Neural crest cell (in vitro differentiated cells): ENCODE measurements at regions not wholly inside any gene's neighbourhood (a gene's known extent, or its start where the extent isn't known, plus 50 kb on each side); places are given as distances from the start of the nearest gene placed in this dataset.
"Not testable (repeated sequence)": the region's sequence is repeated elsewhere in the genome, so short reads cannot be mapped to it uniquely, and the experiment has no call there.

ENCODE experiments used
- DNase-seq: peaks from one replicate; pipeline ENCODE4 v3.0.0; 2021; ENCODE audit warnings: low read depth, mixed read lengths, low spot score
- H3K27ac Mint-ChIP-seq: one replicate; pipeline ENCODE4 v1.8.0; 2021; ENCODE audit warnings: mild to moderate bottlenecking, mixed read lengths; ENCODE audit not compliant: unreplicated experiment
- H3K27me3 Mint-ChIP-seq: 2 replicates; pipeline ENCODE4 v1.8.0; 2021; ENCODE audit warnings: low read depth, mild to moderate bottlenecking, mixed read lengths
- H3K36me3 Mint-ChIP-seq: 2 replicates; pipeline ENCODE4 v1.8.0; 2021; ENCODE audit warnings: low read depth, mild to moderate bottlenecking, mixed read lengths
- H3K4me1 Mint-ChIP-seq: 2 replicates; pipeline ENCODE4 v1.8.0; 2021; ENCODE audit warnings: mixed read lengths
- H3K4me3 Mint-ChIP-seq: one replicate; pipeline ENCODE4 v1.8.0; 2021; ENCODE audit warnings: mild to moderate bottlenecking, mixed read lengths
- H3K9me3 Mint-ChIP-seq: 2 replicates; pipeline ENCODE4 v1.8.0; 2021; ENCODE audit warnings: mixed read lengths

GRCh38 chr16:88161191-88161590, 210.0 kb downstream of the BANP start:
- H3K4me3 Mint-ChIP-seq, H3K27me3 Mint-ChIP-seq, H3K4me1 Mint-ChIP-seq, H3K27ac Mint-ChIP-seq, H3K9me3 Mint-ChIP-seq, DNase-seq, H3K36me3 Mint-ChIP-seq: not testable (repeated sequence)

GRCh38 chr16:88161623-88162275, 210.5 kb downstream of the BANP start:
- H3K9me3 Mint-ChIP-seq, H3K4me1 Mint-ChIP-seq, DNase-seq: not testable (repeated sequence)

GRCh38 chr16:88162778-88163177, 211.5 kb downstream of the BANP start:
- H3K4me1 Mint-ChIP-seq, H3K36me3 Mint-ChIP-seq, H3K4me3 Mint-ChIP-seq, H3K27ac Mint-ChIP-seq, H3K9me3 Mint-ChIP-seq, DNase-seq, H3K27me3 Mint-ChIP-seq: not testable (repeated sequence)

More at GRCh38 chr16:88161623-88162275, 210.5 kb downstream of the BANP start:
- not testable (repeated sequence) for H3K4me3 Mint-ChIP-seq, H3K27ac Mint-ChIP-seq, H3K36me3 Mint-ChIP-seq, H3K27me3 Mint-ChIP-seq

GRCh38 chr16:88164196-88165039, 213.2 kb downstream of the BANP start:
- not testable (repeated sequence) for H3K27ac Mint-ChIP-seq, H3K9me3 Mint-ChIP-seq, H3K4me3 Mint-ChIP-seq, H3K27me3 Mint-ChIP-seq, H3K36me3 Mint-ChIP-seq, DNase-seq, H3K4me1 Mint-ChIP-seq

- H3K27ac Mint-ChIP-seq, H3K9me3 Mint-ChIP-seq, DNase-seq, H3K4me1 Mint-ChIP-seq, H3K4me3 Mint-ChIP-seq, H3K27me3 Mint-ChIP-seq, H3K36me3 Mint-ChIP-seq: not testable (repeated sequence)
These were observed 213.9 kb downstream of the BANP start for GRCh38 chr16:88165040-88165544.

GRCh38 chr16:88165683-88166082, 214.4 kb downstream of the BANP start:
- DNase-seq, H3K4me1 Mint-ChIP-seq, H3K27ac Mint-ChIP-seq, H3K36me3 Mint-ChIP-seq, H3K27me3 Mint-ChIP-seq, H3K9me3 Mint-ChIP-seq, H3K4me3 Mint-ChIP-seq: not testable (repeated sequence)

GRCh38 chr16:88166209-88166773, 215.1 kb downstream of the BANP start:
- H3K27ac Mint-ChIP-seq, H3K9me3 Mint-ChIP-seq, H3K27me3 Mint-ChIP-seq, H3K4me1 Mint-ChIP-seq, H3K4me3 Mint-ChIP-seq, H3K36me3 Mint-ChIP-seq, DNase-seq: not testable (repeated sequence)

- not testable (repeated sequence) for H3K4me3 Mint-ChIP-seq, H3K36me3 Mint-ChIP-seq, DNase-seq, H3K9me3 Mint-ChIP-seq, H3K27ac Mint-ChIP-seq, H3K27me3 Mint-ChIP-seq, H3K4me1 Mint-ChIP-seq
These were observed 214.8 kb upstream of the ZNF469 start for GRCh38 chr16:88167798-88168556.

GRCh38 chr16:88168557-88168949, 214.2 kb upstream of the ZNF469 start:
- not testable (repeated sequence) for DNase-seq, H3K4me3 Mint-ChIP-seq

GRCh38 chr16:88169136-88169830, 213.5 kb upstream of the ZNF469 start:
- DNase-seq, result not testable (repeated sequence)

More at GRCh38 chr16:88168557-88168949, 214.2 kb upstream of the ZNF469 start:
- not testable (repeated sequence) for H3K9me3 Mint-ChIP-seq, H3K27me3 Mint-ChIP-seq, H3K27ac Mint-ChIP-seq, H3K4me1 Mint-ChIP-seq, H3K36me3 Mint-ChIP-seq

GRCh38 chr16:88169831-88170165, 213.0 kb upstream of the ZNF469 start:
- not testable (repeated sequence) for H3K4me3 Mint-ChIP-seq, H3K4me1 Mint-ChIP-seq, H3K36me3 Mint-ChIP-seq, H3K9me3 Mint-ChIP-seq, H3K27ac Mint-ChIP-seq, DNase-seq, H3K27me3 Mint-ChIP-seq

More at GRCh38 chr16:88169136-88169830, 213.5 kb upstream of the ZNF469 start:
- H3K9me3 Mint-ChIP-seq, H3K36me3 Mint-ChIP-seq, H3K27me3 Mint-ChIP-seq, H3K4me3 Mint-ChIP-seq, H3K4me1 Mint-ChIP-seq, H3K27ac Mint-ChIP-seq: not testable (repeated sequence)
